ENCODE measurements at regions not wholly inside any gene's neighbourhood (a gene's known extent, or its start where the extent isn't known, plus 50 kb on each side); places are given as distances from the start of the nearest gene placed in this dataset.

- TF ChIP-seq POLR2A (IDR thresholded peaks at IDR 0.05; ENCODE audit: low read depth, low read length) = no peak
- no peak for TF ChIP-seq POLR2AphosphoS5 (IDR thresholded peaks at IDR 0.05; ENCODE audit: low read depth, low read length)
- no peak for TF ChIP-seq TAF1 (IDR thresholded peaks at IDR 0.05; ENCODE audit: low read depth, low read length)
- TF ChIP-seq PAX5 (IDR thresholded peaks at IDR 0.05; ENCODE audit: insufficient read depth, low read length, severe bottlenecking) = no peak
Observed at GRCh38 chr7:20906801-20907453, 120.2 kb upstream of the SP8 start.

Data from GM12891 (cell line).